HL-60 (cell line): ENCODE measurements at regions not wholly inside any gene's neighbourhood (a gene's known extent, or its start where the extent isn't known, plus 50 kb on each side); places are given as distances from the start of the nearest gene placed in this dataset.

ENCODE experiments used
- DNase-seq, 2 experiments: peaks; one replicate each; pipeline ENCODE4 v3.0.0-alpha.2; 2010 to 2020; ENCODE audit warnings: low read depth in 1 of 2, low spot score in 1 of 2
- H3K27ac ChIP-seq: fragments of 250-450 bp; sonication (Bioruptor Pico); replicated peaks from 2 replicates; pipeline ENCODE4 v1.5.1; 2020; ENCODE audit warnings: mild to moderate bottlenecking, moderate library complexity
- H3K27me3 ChIP-seq: fragments of 250-450 bp; sonication (Bioruptor Pico); 2 replicates; pipeline ENCODE4 v1.5.1; 2021; ENCODE audit warnings: mild to moderate bottlenecking, moderate library complexity; ENCODE audit not compliant: insufficient read depth, poor library complexity, severe bottlenecking
- H3K4me3 ChIP-seq: replicated peaks from 2 replicates; pipeline ENCODE4 v1.5.1; 2011; ENCODE audit warnings: mild to moderate bottlenecking, control low read depth, low read length; ENCODE audit not compliant: insufficient read depth
- CTCF ChIP-seq: IDR thresholded peaks from one replicate; pipeline ENCODE4 v1.5.1; 2011; ENCODE audit warnings: low read length, control low read depth, inconsistent platforms; ENCODE audit not compliant: insufficient read depth
- GABPA ChIP-seq: IDR thresholded peaks from 2 replicates; pipeline ENCODE4 v1.6.1; 2012; ENCODE audit warnings: low read depth
- POLR2AphosphoS5 ChIP-seq: IDR thresholded peaks from 2 replicates; pipeline ENCODE4 v1.6.1; 2012; ENCODE audit warnings: low read depth
- SPI1 ChIP-seq: IDR thresholded peaks from 2 replicates; pipeline ENCODE4 v1.6.1; 2012; ENCODE audit warnings: low read depth, mild to moderate bottlenecking, borderline replicate concordance
- TF ChIP-seq, protein P1 (sequence below): IDR thresholded peaks from 2 replicates; pipeline ENCODE4 v1.6.1; 2012; ENCODE audit warnings: low read depth; ENCODE audit not compliant: insufficient replicate concordance

- no peaks in the 10 kb centered on the region for H3K27me3 ChIP-seq
- no peak for DNase-seq
- no peak overlapping the region for H3K27ac ChIP-seq
- H3K4me3 ChIP-seq = no peak overlapping the region
- TF ChIP-seq GABPA (no peak), POLR2AphosphoS5 (no peak), CTCF (no peak), SPI1 (no peak)
- TF ChIP-seq, protein P1, sequence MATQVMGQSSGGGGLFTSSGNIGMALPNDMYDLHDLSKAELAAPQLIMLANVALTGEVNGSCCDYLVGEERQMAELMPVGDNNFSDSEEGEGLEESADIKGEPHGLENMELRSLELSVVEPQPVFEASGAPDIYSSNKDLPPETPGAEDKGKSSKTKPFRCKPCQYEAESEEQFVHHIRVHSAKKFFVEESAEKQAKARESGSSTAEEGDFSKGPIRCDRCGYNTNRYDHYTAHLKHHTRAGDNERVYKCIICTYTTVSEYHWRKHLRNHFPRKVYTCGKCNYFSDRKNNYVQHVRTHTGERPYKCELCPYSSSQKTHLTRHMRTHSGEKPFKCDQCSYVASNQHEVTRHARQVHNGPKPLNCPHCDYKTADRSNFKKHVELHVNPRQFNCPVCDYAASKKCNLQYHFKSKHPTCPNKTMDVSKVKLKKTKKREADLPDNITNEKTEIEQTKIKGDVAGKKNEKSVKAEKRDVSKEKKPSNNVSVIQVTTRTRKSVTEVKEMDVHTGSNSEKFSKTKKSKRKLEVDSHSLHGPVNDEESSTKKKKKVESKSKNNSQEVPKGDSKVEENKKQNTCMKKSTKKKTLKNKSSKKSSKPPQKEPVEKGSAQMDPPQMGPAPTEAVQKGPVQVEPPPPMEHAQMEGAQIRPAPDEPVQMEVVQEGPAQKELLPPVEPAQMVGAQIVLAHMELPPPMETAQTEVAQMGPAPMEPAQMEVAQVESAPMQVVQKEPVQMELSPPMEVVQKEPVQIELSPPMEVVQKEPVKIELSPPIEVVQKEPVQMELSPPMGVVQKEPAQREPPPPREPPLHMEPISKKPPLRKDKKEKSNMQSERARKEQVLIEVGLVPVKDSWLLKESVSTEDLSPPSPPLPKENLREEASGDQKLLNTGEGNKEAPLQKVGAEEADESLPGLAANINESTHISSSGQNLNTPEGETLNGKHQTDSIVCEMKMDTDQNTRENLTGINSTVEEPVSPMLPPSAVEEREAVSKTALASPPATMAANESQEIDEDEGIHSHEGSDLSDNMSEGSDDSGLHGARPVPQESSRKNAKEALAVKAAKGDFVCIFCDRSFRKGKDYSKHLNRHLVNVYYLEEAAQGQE = no peak
Measured at GRCh38 chr3:31027914-31028313, 133.5 kb upstream of the GADL1 start.

- Histone ChIP-seq H3K4me3 (no peak overlapping the region), H3K27me3 (no peaks in the 10 kb centered on the region), H3K27ac (no peak overlapping the region)
- TF ChIP-seq, protein P1 = no peak
- no peak for DNase-seq
Measured at GRCh38 chr3:31028766-31029165, 134.3 kb upstream of the GADL1 start.

GRCh38 chr3:31029706-31030105, 135.2 kb upstream of the GADL1 start:
- Histone ChIP-seq H3K4me3 (no peak overlapping the region), H3K27ac (no peak overlapping the region), H3K27me3 (no peaks in the 10 kb centered on the region)
- TF ChIP-seq GABPA (no peak), SPI1 (no peak), CTCF (no peak), POLR2AphosphoS5 (no peak)
- TF ChIP-seq, protein P1 = no peak
- no peak for DNase-seq

DNA sequence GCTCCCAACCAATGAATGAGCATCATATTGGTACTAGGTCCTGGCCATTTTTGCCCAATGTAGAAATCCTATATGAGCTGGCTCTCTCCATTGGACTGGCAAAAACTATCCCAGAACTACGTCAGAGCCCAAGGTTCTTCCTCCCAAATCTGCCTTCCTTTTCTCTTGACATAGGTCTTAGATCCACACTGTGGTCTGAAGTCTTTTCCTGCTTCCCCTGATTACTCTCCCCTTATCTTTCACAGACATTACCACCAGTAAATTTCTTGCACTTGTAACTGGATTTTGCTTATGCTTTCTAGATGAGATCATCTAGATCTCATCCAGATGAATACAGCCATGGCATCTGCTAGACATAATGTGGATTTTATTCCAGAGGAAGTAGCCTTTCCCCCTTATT, 141.2 kb upstream of the GADL1 start:
- no peak for DNase-seq

More for the DNA sequence above, 141.2 kb upstream of the GADL1 start:
- Histone ChIP-seq H3K4me3 (no peak overlapping the region), H3K27ac (no peak overlapping the region), H3K27me3 (no peaks in the 10 kb centered on the region)
- TF ChIP-seq POLR2AphosphoS5 = no peak
- no peak for TF ChIP-seq SPI1
